Activated naive CD8-positive, alpha-beta T cell treated with anti-CD3 and anti-CD28 coated beads for 36 hours (primary cell): ENCODE measurements at regions not wholly inside any gene's neighbourhood (a gene's known extent, or its start where the extent isn't known, plus 50 kb on each side); places are given as distances from the start of the nearest gene placed in this dataset.

Experiments
- DNase-seq: peaks from one replicate; pipeline ENCODE4 v3.0.0; 2021
- H3K27ac Mint-ChIP-seq: one replicate; pipeline ENCODE4 v1.8.0; 2022; ENCODE audit warnings: mild to moderate bottlenecking, moderate library complexity, mixed read lengths
- H3K27me3 Mint-ChIP-seq: one replicate; pipeline ENCODE4 v1.8.0; 2022; ENCODE audit warnings: mild to moderate bottlenecking, mixed read lengths
- H3K36me3 Mint-ChIP-seq: one replicate; pipeline ENCODE4 v1.8.0; 2021; ENCODE audit warnings: mild to moderate bottlenecking, mixed read lengths
- H3K4me1 Mint-ChIP-seq: one replicate; pipeline ENCODE4 v1.8.0; 2021; ENCODE audit warnings: mixed read lengths
- H3K4me3 Mint-ChIP-seq: one replicate; pipeline ENCODE4 v1.8.0; 2022; ENCODE audit warnings: mild to moderate bottlenecking, moderate library complexity, mixed read lengths
- H3K9me3 Mint-ChIP-seq: one replicate; pipeline ENCODE4 v1.8.0; 2022; ENCODE audit warnings: mixed read lengths

GRCh38 chr22:44389926-44390612, 77.3 kb upstream of the SHISAL1 start:
- Mint-ChIP-seq H3K4me1 (no peaks in the 10 kb centered on the region), H3K27ac (no peak overlapping the region), H3K9me3 (no peaks in the 10 kb centered on the region), H3K36me3 (no peaks in the 10 kb centered on the region), H3K27me3 (no peaks in the 10 kb centered on the region), H3K4me3 (no peak overlapping the region)
- no peak for DNase-seq

DNA sequence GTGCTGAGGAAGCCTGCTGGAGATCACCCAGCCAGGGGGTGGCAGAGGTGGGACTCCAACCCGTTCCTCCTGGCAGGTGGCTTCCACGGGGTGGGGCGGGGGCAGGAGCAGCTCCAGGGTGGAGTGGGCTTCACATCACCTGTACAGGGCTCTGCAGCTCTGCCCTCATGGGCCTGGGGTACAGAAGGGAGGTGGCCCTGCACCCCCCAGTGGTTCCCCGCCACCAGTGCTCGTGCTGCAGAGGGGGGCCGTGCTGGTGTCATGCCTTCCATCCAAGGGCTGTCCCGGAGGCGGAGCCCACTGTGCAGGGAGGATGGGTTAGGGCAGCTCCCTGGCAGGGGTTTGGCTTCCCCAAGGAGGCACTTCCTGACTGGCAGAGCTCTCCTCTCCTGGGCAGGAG, 76.4 kb upstream of the SHISAL1 start:
- no peaks in the 10 kb centered on the region for H3K36me3 Mint-ChIP-seq
- no peaks in the 10 kb centered on the region for H3K4me1 Mint-ChIP-seq
- H3K27me3 Mint-ChIP-seq, result no peaks in the 10 kb centered on the region
- no peak overlapping the region for H3K4me3 Mint-ChIP-seq
- H3K9me3 Mint-ChIP-seq, result no peaks in the 10 kb centered on the region
- DNase-seq, result no peak
- H3K27ac Mint-ChIP-seq, result no peak overlapping the region

- DNase-seq, result no peak
- H3K27me3 Mint-ChIP-seq, result no peaks in the 10 kb centered on the region
- no peaks in the 10 kb centered on the region for H3K4me1 Mint-ChIP-seq
- H3K9me3 Mint-ChIP-seq, result no peaks in the 10 kb centered on the region
- H3K4me3 Mint-ChIP-seq, result no peak overlapping the region
- H3K36me3 Mint-ChIP-seq, result no peaks in the 10 kb centered on the region
- H3K27ac Mint-ChIP-seq, result no peak overlapping the region
These were observed 74.7 kb upstream of the SHISAL1 start for GRCh38 chr22:44387486-44387885.

DNA sequence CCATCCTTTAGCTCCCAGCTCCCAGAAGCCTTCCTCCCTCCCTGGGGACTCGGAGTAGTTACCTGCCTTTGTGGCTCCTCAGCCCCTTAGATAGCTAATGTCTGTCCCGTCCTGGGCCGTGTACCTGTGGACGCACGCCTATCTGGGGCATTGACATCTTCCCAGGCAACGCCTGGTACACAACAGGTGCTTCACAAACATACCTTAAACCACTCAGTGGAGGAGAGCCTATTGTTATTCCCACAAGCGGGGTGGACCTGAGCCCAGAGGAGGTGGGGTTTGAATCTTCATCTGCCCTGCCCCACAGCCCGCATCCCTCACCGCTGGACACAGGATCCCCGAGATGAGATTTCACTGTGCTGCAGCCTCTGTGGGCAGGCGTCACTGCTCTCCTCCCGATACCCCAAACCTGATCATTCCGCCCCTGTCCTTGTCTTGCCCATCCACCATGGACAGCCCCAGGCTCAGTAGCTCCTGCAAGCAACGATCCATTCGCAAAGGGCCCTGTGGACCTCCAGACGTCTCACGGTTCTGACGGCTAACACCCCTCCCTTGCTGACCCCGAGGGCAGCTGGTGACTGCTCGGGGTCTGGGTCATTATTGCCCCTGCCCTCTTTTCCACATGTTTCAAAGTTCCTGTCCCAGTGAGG, 73.8 kb upstream of the SHISAL1 start:
- Mint-ChIP-seq H3K4me3 (no peak overlapping the region), H3K9me3 (no peaks in the 10 kb centered on the region), H3K27ac (no peak overlapping the region), H3K36me3 (no peaks in the 10 kb centered on the region), H3K4me1 (no peaks in the 10 kb centered on the region), H3K27me3 (peaks cover 4% of the 10 kb centered on the region)
- no peak for DNase-seq

GRCh38 chr22:44385781-44386180, 73.0 kb upstream of the SHISAL1 start:
- Mint-ChIP-seq H3K4me1 (no peaks in the 10 kb centered on the region), H3K9me3 (no peaks in the 10 kb centered on the region), H3K4me3 (no peak overlapping the region), H3K27ac (no peak overlapping the region), H3K27me3 (peaks cover 4% of the 10 kb centered on the region), H3K36me3 (no peaks in the 10 kb centered on the region)
- DNase-seq, result no peak

- H3K4me1 Mint-ChIP-seq, result no peaks in the 10 kb centered on the region
- DNase-seq, result no peak
- peaks cover 4% of the 10 kb centered on the region for H3K27me3 Mint-ChIP-seq
- H3K27ac Mint-ChIP-seq, result no peak overlapping the region
- no peak overlapping the region for H3K4me3 Mint-ChIP-seq
- no peaks in the 10 kb centered on the region for H3K36me3 Mint-ChIP-seq
- no peaks in the 10 kb centered on the region for H3K9me3 Mint-ChIP-seq
These were observed 72.5 kb upstream of the SHISAL1 start for GRCh38 chr22:44385296-44385610.

GRCh38 chr22:44384563-44385295, 72.0 kb upstream of the SHISAL1 start:
- no peak for DNase-seq
- Mint-ChIP-seq H3K9me3 (no peaks in the 10 kb centered on the region), H3K27me3 (peaks cover 4% of the 10 kb centered on the region), H3K4me3 (no peak overlapping the region), H3K36me3 (no peaks in the 10 kb centered on the region), H3K27ac (no peak overlapping the region), H3K4me1 (no peaks in the 10 kb centered on the region)

DNA sequence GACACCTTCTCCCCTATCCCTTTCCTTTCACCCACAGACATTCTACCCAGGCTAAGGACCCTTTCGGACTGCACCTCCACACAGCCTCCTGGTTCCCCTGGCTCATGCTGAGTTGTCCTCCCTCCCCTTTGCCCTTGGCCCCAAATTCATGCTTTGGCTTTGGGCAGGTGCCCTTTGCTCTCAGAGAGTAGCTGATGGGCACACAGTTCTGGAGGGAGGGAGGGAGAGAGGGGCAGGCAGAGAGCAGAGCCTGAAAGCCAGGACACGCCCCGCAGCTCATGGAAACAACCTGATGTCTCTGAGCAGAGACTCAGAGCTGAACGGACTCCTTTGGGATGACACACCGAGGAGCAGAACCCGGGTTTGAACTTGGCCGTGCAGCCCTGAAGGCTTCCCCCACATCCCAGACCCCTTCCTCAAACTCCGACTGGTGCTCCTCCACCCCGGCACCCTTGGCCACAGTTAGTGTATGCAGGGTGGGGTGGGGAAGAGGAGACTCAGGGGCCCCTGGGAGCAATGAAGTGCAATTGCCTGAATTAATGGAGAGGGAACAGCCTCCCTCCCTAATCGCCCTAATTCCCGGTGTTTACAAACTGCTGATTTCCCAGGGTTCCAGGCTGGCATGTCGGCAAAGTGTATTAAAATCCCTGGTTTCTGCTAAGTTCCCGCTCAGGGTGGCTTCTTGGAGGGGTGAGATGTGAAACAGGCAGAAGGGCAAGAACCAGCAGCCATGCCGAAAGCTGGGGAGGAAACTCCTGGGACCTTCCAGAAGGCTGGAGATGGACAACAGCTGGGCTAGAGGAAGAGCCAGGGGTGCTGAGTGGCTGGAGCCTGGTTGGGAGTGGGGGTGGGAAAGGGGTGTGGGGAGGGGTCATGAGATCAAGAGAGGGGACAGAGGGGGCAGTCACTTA, 71.2 kb upstream of the SHISAL1 start:
- Mint-ChIP-seq H3K4me1 (no peaks in the 10 kb centered on the region), H3K27me3 (peaks cover 4% of the 10 kb centered on the region), H3K4me3 (no peak overlapping the region), H3K36me3 (no peaks in the 10 kb centered on the region), H3K9me3 (no peaks in the 10 kb centered on the region), H3K27ac (no peak overlapping the region)
- no peak for DNase-seq

DNA sequence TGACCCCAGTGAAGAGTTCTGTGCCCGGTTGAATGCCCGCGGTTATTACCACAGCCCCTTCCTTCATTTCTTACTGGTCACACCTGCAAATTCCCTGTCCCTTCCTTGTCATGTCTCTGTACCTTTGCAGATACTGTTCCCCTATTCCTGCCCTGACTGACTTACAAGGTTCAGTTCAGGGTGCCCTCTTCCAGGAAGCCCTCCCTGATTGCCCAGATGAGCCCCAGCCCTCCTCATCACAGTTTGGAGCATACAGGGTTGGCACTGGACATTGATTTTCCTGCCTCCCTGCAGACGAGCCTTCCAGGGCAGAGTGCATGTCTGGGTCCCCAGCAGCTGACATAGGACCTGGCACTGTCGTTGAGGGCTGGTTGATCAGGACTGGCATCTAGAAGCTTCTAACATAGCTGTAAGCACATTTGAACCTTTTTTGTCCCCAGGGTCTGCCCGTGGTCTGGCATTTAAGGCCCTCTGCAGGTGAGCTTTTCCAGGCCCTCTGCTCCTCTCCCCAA, 70.4 kb upstream of the SHISAL1 start:
- Mint-ChIP-seq H3K9me3 (peaks cover 3% of the 10 kb centered on the region), H3K4me1 (no peaks in the 10 kb centered on the region), H3K4me3 (no peak overlapping the region), H3K27ac (no peak overlapping the region), H3K36me3 (peaks cover 3% of the 10 kb centered on the region), H3K27me3 (peaks cover 4% of the 10 kb centered on the region)
- DNase-seq, result no peak

- no peak for DNase-seq
- Mint-ChIP-seq H3K4me1 (no peaks in the 10 kb centered on the region), H3K9me3 (peaks cover 3% of the 10 kb centered on the region), H3K36me3 (peaks cover 3% of the 10 kb centered on the region), H3K4me3 (no peak overlapping the region), H3K27me3 (peaks cover 4% of the 10 kb centered on the region), H3K27ac (no peak overlapping the region)
These were observed 69.6 kb upstream of the SHISAL1 start for GRCh38 chr22:44382116-44383038.

DNA sequence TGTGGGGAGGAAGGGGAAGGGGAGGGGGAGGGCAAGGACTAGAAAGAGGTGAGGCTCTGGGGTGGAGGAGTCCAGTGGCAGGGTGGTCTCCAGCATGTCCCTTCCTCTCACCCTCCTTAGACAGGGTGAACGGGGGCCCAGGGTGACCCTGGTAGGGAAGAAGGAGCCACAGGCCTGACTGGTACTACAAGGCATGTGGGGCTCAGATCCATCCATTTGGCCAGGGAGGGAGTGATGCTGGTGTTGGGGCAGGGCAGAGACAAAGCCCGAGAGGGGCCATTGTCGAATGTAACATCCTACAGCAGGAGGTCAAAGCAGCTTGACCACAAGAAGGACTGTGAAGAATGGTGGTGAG, 69.0 kb upstream of the SHISAL1 start:
- H3K27ac Mint-ChIP-seq, result no peak overlapping the region
- H3K9me3 Mint-ChIP-seq, result peaks cover 3% of the 10 kb centered on the region
- DNase-seq, result no peak
- H3K36me3 Mint-ChIP-seq, result peaks cover 3% of the 10 kb centered on the region
- no peaks in the 10 kb centered on the region for H3K4me1 Mint-ChIP-seq
- no peak overlapping the region for H3K4me3 Mint-ChIP-seq
- peaks cover 4% of the 10 kb centered on the region for H3K27me3 Mint-ChIP-seq

GRCh38 chr22:44380756-44381486, 68.2 kb upstream of the SHISAL1 start:
- Mint-ChIP-seq H3K27me3 (peaks cover 8% of the 10 kb centered on the region), H3K36me3 (peaks cover 3% of the 10 kb centered on the region), H3K9me3 (peaks cover 6% of the 10 kb centered on the region), H3K4me1 (no peaks in the 10 kb centered on the region), H3K27ac (no peak overlapping the region), H3K4me3 (no peak overlapping the region)
- DNase-seq, result no peak

- peaks cover 12% of the 10 kb centered on the region for H3K9me3 Mint-ChIP-seq
- H3K36me3 Mint-ChIP-seq, result peaks cover 5% of the 10 kb centered on the region
- no peaks in the 10 kb centered on the region for H3K4me1 Mint-ChIP-seq
These were observed 67.3 kb upstream of the SHISAL1 start for GRCh38 chr22:44379817-44380755.

More at GRCh38 chr22:44379817-44380755, 67.3 kb upstream of the SHISAL1 start:
- DNase-seq, result no peak
- Mint-ChIP-seq H3K27ac (no peak overlapping the region), H3K4me3 (no peak overlapping the region), H3K27me3 (peaks cover 13% of the 10 kb centered on the region)
